ENCODE measurements at regions not wholly inside any gene's neighbourhood (a gene's known extent, or its start where the extent isn't known, plus 50 kb on each side); places are given as distances from the start of the nearest gene placed in this dataset.

GRCh38 chr2:200023570-200023969 is 68.2 kb downstream of the MAIP1 start:
- TF ChIP-seq CTCF (IDR thresholded peaks at IDR 0.05; ENCODE audit: low read length) (no peak), EZH2 (optimal IDR thresholded peaks at IDR 0.05; ENCODE audit: low read depth, low read length) (no peak), EZH2phosphoT487 (IDR thresholded peaks at IDR 0.05; ENCODE audit: low read length) (no peak)
